K562 (cell line): ENCODE measurements at regions not wholly inside any gene's neighbourhood (a gene's known extent, or its start where the extent isn't known, plus 50 kb on each side); places are given as distances from the start of the nearest gene placed in this dataset.

Source experiments
- ATAC-seq: fragments of 200-7000 bp; cut with Tn5 transposase; 3 replicates; pipeline ENCODE4 v1.9.1; 2020; ENCODE audit warnings: moderate library complexity
- BruUV-seq: library from RNA; stranded (reverse); fragments of 400-500 nt; replicated peaks from 2 replicates; lab custom pipeline; 2021; lab: Mats Ljungman, UMichigan
- CTCF ChIA-PET: fragments of 300-600 bp; formaldehyde crosslinking; extraction: SDS; loops from one replicate; lab custom pipeline; 2021; ENCODE audit warnings: low intra/inter-chr PET ratio; lab: Yijun Ruan, JAX
- POLR2A ChIA-PET: fragments of 300-600, 350-650 bp; sonication (Branson Sonifier 250); formaldehyde crosslinking; extraction: SDS; loops from one replicate; lab custom pipeline; 2021; ENCODE audit warnings: antibody characterized with exemption, inconsistent platforms; lab: Yijun Ruan, JAX
- DNase-seq, 4 experiments: peaks; one replicate each; pipeline versions ENCODE4 v3.0.0 to v3.0.0-alpha.2; 2011 to 2018; ENCODE audit warnings: low spot score in 3 of 4, mixed read lengths in 3 of 4; ENCODE audit errors: extremely low read depth in 1 of 4
- FAIRE-seq: peaks from 2 replicates; lab custom pipeline; 2011; peaks lifted over from hg19 to GRCh38; lab: Jason Lieb, UNC
- H2AFZ ChIP-seq: 2 replicates; pipeline ENCODE4 v1.6.0; 2011; ENCODE audit warnings: low read depth, low read length, control low read depth, inconsistent platforms
- H3K27ac ChIP-seq: fragments of 200-600 bp; 3 replicates; pipeline ENCODE4 v1.8.0; 2011; ENCODE audit warnings: low read depth, mild to moderate bottlenecking, control low read depth, inconsistent platforms, low read length, moderate library complexity, mixed read lengths; ENCODE audit errors: extremely low read depth
- H3K27me3 ChIP-seq, 2 experiments: fragments of 300-600 bp in 1 of 2; 2 replicates in 1 of 2; 3 replicates in 1 of 2; pipeline versions ENCODE4 v1.6.0 to v1.8.0; 2011; ENCODE audit warnings: inconsistent platforms in 2 of 2, low read length in 2 of 2, mild to moderate bottlenecking in 1 of 2, mixed read lengths in 1 of 2, moderate library complexity in 1 of 2; ENCODE audit not compliant: control insufficient read depth in 2 of 2, insufficient read depth in 2 of 2
- H3K36me3 ChIP-seq: fragments of 300-600 bp; 3 replicates; pipeline ENCODE4 v1.8.0; 2011; ENCODE audit warnings: mild to moderate bottlenecking, low read length, inconsistent platforms; ENCODE audit not compliant: control insufficient read depth, insufficient read depth
- H3K4me1 ChIP-seq, 2 experiments: fragments of 200-600 bp in 1 of 2; replicated peaks in 1 of 2; 2 replicates in 1 of 2; 3 replicates in 1 of 2; pipeline versions ENCODE4 v1.5.1 to v1.8.0; 2011; ENCODE audit warnings: inconsistent platforms in 2 of 2, low read length in 2 of 2, mild to moderate bottlenecking in 1 of 2, mixed read lengths in 1 of 2, moderate library complexity in 1 of 2; ENCODE audit not compliant: control insufficient read depth in 2 of 2, insufficient read depth in 2 of 2
- H3K4me2 ChIP-seq: 2 replicates; pipeline ENCODE4 v1.6.1; 2011; ENCODE audit warnings: low read length, control low read depth, inconsistent platforms, mixed read lengths; ENCODE audit not compliant: insufficient read depth
- H3K4me3 ChIP-seq: fragments of 200-600 bp; sonication (generic), shearing (Covaris generic); 2 replicates; pipeline ENCODE4 v1.5.1; 2016; ENCODE audit warnings: control low read depth, inconsistent platforms
- H3K79me2 ChIP-seq: fragments of 200-600 bp; 3 replicates; pipeline ENCODE4 v1.8.0; 2011; ENCODE audit warnings: low read length, inconsistent platforms; ENCODE audit not compliant: control insufficient read depth, insufficient read depth
- H3K9ac ChIP-seq, 2 experiments: 2 replicates each; pipeline versions ENCODE4 v1.6.0 to v1.6.1; 2011; ENCODE audit warnings: low read depth in 2 of 2, low read length in 2 of 2, control low read depth in 1 of 2, inconsistent platforms in 1 of 2, mild to moderate bottlenecking in 1 of 2, mixed read lengths in 1 of 2; ENCODE audit not compliant: insufficient read depth in 1 of 2
- H3K9me1 ChIP-seq: one replicate; pipeline ENCODE4 v1.6.0; 2011; ENCODE audit warnings: inconsistent platforms, mild to moderate bottlenecking, low read length, moderate library complexity; ENCODE audit not compliant: control insufficient read depth, insufficient read depth
- H3K9me3 ChIP-seq: replicated peaks from 2 replicates; pipeline ENCODE4 v1.5.1; 2011; ENCODE audit warnings: low read depth, low read length, inconsistent platforms; ENCODE audit not compliant: control insufficient read depth, insufficient read depth
- H4K20me1 ChIP-seq: replicated peaks from 2 replicates; pipeline ENCODE4 v1.6.1; 2011; ENCODE audit warnings: low read length, inconsistent platforms, mixed read lengths; ENCODE audit not compliant: control insufficient read depth, insufficient read depth
- ATF2 ChIP-seq: sonication (generic); formaldehyde crosslinking; IDR thresholded peaks from 2 replicates; pipeline ENCODE4 v1.8.1; 2022; ENCODE audit warnings: missing genetic modification reagents
- BCOR ChIP-seq: fragments of 450-650 bp; IDR thresholded peaks from 2 replicates; pipeline ENCODE4 v1.6.1; 2016
- FOXJ3 ChIP-seq: sonication (generic); formaldehyde crosslinking; IDR thresholded peaks from 2 replicates; pipeline ENCODE4 v1.4.0; 2020; ENCODE audit warnings: mild to moderate bottlenecking, missing genetic modification reagents
- HES1 ChIP-seq: fragments of 450-650 bp; IDR thresholded peaks from 2 replicates; pipeline ENCODE4 v1.6.1; 2016; ENCODE audit warnings: low read depth, mild to moderate bottlenecking, moderate library complexity
- MXI1 ChIP-seq: IDR thresholded peaks from 2 replicates; pipeline ENCODE4 v1.6.1; 2011; ENCODE audit warnings: low read depth, mild to moderate bottlenecking, improper control_type of control experiment, low read length
- SMARCA5 ChIP-seq: fragments of 450-650 bp; IDR thresholded peaks from 2 replicates; pipeline ENCODE4 v1.6.1; 2016
- THRA ChIP-seq: fragments of 450-650 bp; IDR thresholded peaks from 2 replicates; pipeline ENCODE4 v1.6.1; 2017; ENCODE audit warnings: mild to moderate bottlenecking, moderate library complexity
- UBTF ChIP-seq, 2 experiments: IDR thresholded peaks; 2 replicates each; pipeline ENCODE4 v1.6.1; 2012; ENCODE audit warnings: improper control_type of control experiment in 2 of 2, low read depth in 2 of 2, low read length in 2 of 2, borderline replicate concordance in 1 of 2
- WHSC1 ChIP-seq: IDR thresholded peaks from one replicate; pipeline ENCODE4 v1.6.1; 2012; ENCODE audit warnings: low read length, control low read depth, inconsistent platforms
- ZBTB33 ChIP-seq: sonication (generic); formaldehyde crosslinking; IDR thresholded peaks from 2 replicates; pipeline ENCODE4 v1.8.1; 2023; ENCODE audit warnings: mild to moderate bottlenecking, missing genetic modification reagents
- ZFP1 ChIP-seq: fragments of 450-650 bp; formaldehyde crosslinking; IDR thresholded peaks from 2 replicates; pipeline ENCODE4 v1.4.0; 2020; ENCODE audit warnings: mild to moderate bottlenecking, mixed read lengths
- ZNF134 ChIP-seq: fragments of 250-450 bp; sonication (Bioruptor Pico); conservative IDR thresholded peaks from 2 replicates; pipeline ENCODE4 v1.4.0; 2020
- ZNF778 ChIP-seq: fragments of 450-650 bp; formaldehyde crosslinking; IDR thresholded peaks from 2 replicates; pipeline ENCODE4 v1.4.0; 2020; ENCODE audit warnings: mild to moderate bottlenecking, moderate library complexity
- WGBS: fragments of 100-300 bp; shearing (Covaris generic); methylation state at CpG from one replicate; pipeline ENCODE4 v1.1.6; 2016; ENCODE audit warnings: low coverage, mixed read lengths; ENCODE audit not compliant: insufficient coverage; ENCODE audit errors: missing lambda C conversion rate; 5-methylcytosine and 5-hydroxymethylcytosine counted together
- in situ Hi-C: fragments of 300-500 bp; cut with MboI; formaldehyde crosslinking; loops from 4 replicates; pipeline ENCODE4 v1.15.0; 2018; ENCODE audit warnings: inconsistent platforms, mixed read lengths
- intact Hi-C: fragments of 100-400 bp; cut with micrococcal nuclease; formaldehyde crosslinking; loops from 2 replicates; pipeline ENCODE4 v1.14.2; 2022

- no peak for TF ChIP-seq ZNF134 (CRISPR knock-in tag)
These were observed 81.7 kb upstream of the NRP1 start (continued) for GRCh38 chr10:33416209-33416608.

- H4K20me1 ChIP-seq = no peaks in the 10 kb centered on the region
- H3K9ac ChIP-seq = no peak overlapping the region
- H3K4me2 ChIP-seq = no peak overlapping the region
- ATAC-seq (no peak), DNase-seq (no peak), FAIRE-seq (no peak)
- no peaks in the 10 kb centered on the region for H3K27me3 ChIP-seq
- H2AFZ ChIP-seq = no peak overlapping the region
- no peak overlapping the region for H3K4me3 ChIP-seq
- ChIA-PET POLR2A (no interaction called here), CTCF (no interaction called here)
- H3K9me3 ChIP-seq = no peaks in the 10 kb centered on the region
- BruUV-seq = no TSS peak
- H3K9me1 ChIP-seq = no peaks in the 10 kb centered on the region
- no peaks in the 10 kb centered on the region for H3K4me1 ChIP-seq
- in situ Hi-C loops (no loop called here), intact Hi-C loops (no loop called here)
- no peaks in the 10 kb centered on the region for H3K36me3 ChIP-seq
- no peaks in the 10 kb centered on the region for H3K79me2 ChIP-seq
- 0% methylated on average over 1 of the region's 1 CpG for WGBS
- no peak overlapping the region for H3K27ac ChIP-seq
- TF ChIP-seq SMARCA5 (no peak), WHSC1 (no peak), UBTF (IDR thresholded peaks at IDR 0.05; ENCODE audit: borderline replicate concordance in 1 of 2, low read depth in 2 of 2, low read length in 2 of 2) (no peak), MXI1 (no peak), ZFP1 (CRISPR knock-in tag) (no peak), THRA (no peak), FOXJ3 (CRISPR knock-in tag) (no peak), ATF2 (no peak), ZNF778 (CRISPR knock-in tag) (no peak), ZBTB33 (no peak), BCOR (no peak), HES1 (no peak)
These were observed 80.4 kb upstream of the NRP1 start for GRCh38 chr10:33414841-33415240.
